RWPE2 (cell line): ENCODE measurements at regions not wholly inside any gene's neighbourhood (a gene's known extent, or its start where the extent isn't known, plus 50 kb on each side); places are given as distances from the start of the nearest gene placed in this dataset.

Experiments
- ATAC-seq: fragments of 200-7000 bp; cut with Tn5 transposase; 3 replicates; pipeline ENCODE4 v1.9.1; 2021; ENCODE audit warnings: low read depth
- DNase-seq: peaks from one replicate; pipeline ENCODE4 v3.0.0-alpha.2; 2020; ENCODE audit warnings: low spot score
- H3K27ac ChIP-seq: fragments of 450-650 bp; 2 replicates; pipeline ENCODE4 v1.5.1; 2017; ENCODE audit warnings: mild to moderate bottlenecking; ENCODE audit not compliant: poor library complexity, severe bottlenecking
- H3K27me3 ChIP-seq: fragments of 250-450 bp; sonication (Bioruptor Pico); 2 replicates; pipeline ENCODE4 v1.5.1; 2021; ENCODE audit warnings: mild to moderate bottlenecking, moderate library complexity; ENCODE audit not compliant: insufficient read depth, poor library complexity, severe bottlenecking
- H3K36me3 ChIP-seq: fragments of 250-450 bp; sonication (Bioruptor Pico); 2 replicates; pipeline ENCODE4 v1.5.1; 2020; ENCODE audit warnings: low read depth, mild to moderate bottlenecking, moderate library complexity
- H3K4me1 ChIP-seq: fragments of 250-450 bp; sonication (Bioruptor Pico); 2 replicates; pipeline ENCODE4 v1.5.1; 2021; ENCODE audit warnings: mild to moderate bottlenecking, moderate library complexity; ENCODE audit not compliant: insufficient read depth, poor library complexity, severe bottlenecking
- H3K4me3 ChIP-seq: fragments of 250-450 bp; sonication (Bioruptor Pico); 2 replicates; pipeline ENCODE4 v1.5.1; 2021; ENCODE audit warnings: mild to moderate bottlenecking, moderate library complexity; ENCODE audit not compliant: severe bottlenecking
- H3K9me3 ChIP-seq: fragments of 250-450 bp; sonication (Bioruptor Pico); 2 replicates; pipeline ENCODE4 v1.5.1; 2021; ENCODE audit warnings: mild to moderate bottlenecking, moderate library complexity; ENCODE audit not compliant: severe bottlenecking
- TF ChIP-seq, protein P1 (sequence below): fragments of 450-650 bp; IDR thresholded peaks from one replicate; pipeline ENCODE4 v1.5.1; 2017; ENCODE audit warnings: mild to moderate bottlenecking, moderate library complexity; ENCODE audit not compliant: poor library complexity, severe bottlenecking

DNA sequence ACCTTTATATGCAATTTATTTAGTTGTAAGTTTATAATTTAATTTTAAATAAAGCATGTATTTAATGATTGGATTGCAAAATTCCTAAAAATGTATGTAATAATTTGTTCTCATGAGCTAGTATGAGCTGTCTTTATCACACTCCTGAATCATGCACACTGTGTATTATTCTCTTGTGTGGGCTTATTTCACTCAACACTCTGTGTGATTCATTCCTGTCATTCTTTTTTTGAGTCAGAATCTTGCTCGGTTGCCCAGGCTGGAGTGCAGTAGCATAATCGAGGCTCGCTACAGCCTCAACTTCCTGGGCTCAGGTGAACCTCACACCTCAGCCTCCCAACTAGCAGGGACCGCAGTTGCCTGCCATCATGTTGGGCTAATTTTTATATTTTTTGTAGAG lies 123.1 kb upstream of the SLC34A2 start:
- no peaks in the 10 kb centered on the region for H3K36me3 ChIP-seq
- no peak overlapping the region for H3K27ac ChIP-seq
- DNase-seq (no peak), ATAC-seq (no peak)
- no peaks in the 10 kb centered on the region for H3K9me3 ChIP-seq
- no peaks in the 10 kb centered on the region for H3K4me1 ChIP-seq
- TF ChIP-seq, protein P1, sequence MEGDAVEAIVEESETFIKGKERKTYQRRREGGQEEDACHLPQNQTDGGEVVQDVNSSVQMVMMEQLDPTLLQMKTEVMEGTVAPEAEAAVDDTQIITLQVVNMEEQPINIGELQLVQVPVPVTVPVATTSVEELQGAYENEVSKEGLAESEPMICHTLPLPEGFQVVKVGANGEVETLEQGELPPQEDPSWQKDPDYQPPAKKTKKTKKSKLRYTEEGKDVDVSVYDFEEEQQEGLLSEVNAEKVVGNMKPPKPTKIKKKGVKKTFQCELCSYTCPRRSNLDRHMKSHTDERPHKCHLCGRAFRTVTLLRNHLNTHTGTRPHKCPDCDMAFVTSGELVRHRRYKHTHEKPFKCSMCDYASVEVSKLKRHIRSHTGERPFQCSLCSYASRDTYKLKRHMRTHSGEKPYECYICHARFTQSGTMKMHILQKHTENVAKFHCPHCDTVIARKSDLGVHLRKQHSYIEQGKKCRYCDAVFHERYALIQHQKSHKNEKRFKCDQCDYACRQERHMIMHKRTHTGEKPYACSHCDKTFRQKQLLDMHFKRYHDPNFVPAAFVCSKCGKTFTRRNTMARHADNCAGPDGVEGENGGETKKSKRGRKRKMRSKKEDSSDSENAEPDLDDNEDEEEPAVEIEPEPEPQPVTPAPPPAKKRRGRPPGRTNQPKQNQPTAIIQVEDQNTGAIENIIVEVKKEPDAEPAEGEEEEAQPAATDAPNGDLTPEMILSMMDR: no peak
- no peaks in the 10 kb centered on the region for H3K27me3 ChIP-seq
- H3K4me3 ChIP-seq: no peak overlapping the region

DNA sequence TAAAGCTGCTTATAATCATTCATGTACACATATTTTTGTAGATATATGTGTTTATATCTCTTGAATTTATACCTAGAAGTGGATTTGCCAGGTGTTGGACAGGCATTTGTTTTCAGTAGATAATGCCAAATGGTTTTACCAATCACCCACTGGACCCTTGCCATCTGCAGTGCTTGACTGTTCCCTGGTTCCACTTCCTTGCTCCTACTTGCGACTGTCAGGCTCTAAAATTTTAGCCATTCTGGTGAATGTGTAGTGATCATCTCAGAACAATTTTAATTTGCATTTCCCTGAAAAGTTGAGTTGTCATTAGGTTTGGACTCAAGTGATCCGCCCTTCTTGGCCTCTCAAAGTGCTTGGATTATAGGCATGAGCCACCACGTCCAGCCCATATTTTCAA lies 122.4 kb upstream of the SLC34A2 start:
- no peaks in the 10 kb centered on the region for H3K36me3 ChIP-seq
- TF ChIP-seq, protein P1: no peak
- H3K9me3 ChIP-seq: no peaks in the 10 kb centered on the region
- no peak for ATAC-seq
- no peak for DNase-seq
- no peaks in the 10 kb centered on the region for H3K27me3 ChIP-seq
- H3K27ac ChIP-seq: no peak overlapping the region
- H3K4me1 ChIP-seq: no peaks in the 10 kb centered on the region
- no peak overlapping the region for H3K4me3 ChIP-seq

DNA sequence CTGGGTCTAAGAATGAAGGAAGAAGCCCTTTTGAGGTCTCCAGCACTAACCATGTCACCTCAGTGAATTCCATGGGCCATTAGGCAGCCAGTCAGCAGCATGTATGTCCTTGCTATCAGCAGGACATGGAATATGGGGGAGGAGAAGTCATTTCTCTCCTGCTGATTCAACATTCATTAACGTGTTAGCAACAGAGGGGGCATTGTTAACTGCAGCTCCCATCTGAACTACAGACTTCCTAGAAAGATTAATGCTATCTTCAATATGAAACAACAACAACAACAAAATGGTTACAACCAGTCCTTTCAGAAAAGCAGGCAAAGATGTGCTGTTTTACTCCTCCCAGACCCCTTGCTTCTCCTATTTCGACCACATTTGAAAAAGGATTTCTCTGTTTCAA lies 120.4 kb upstream of the SLC34A2 start:
- H3K27me3 ChIP-seq: no peaks in the 10 kb centered on the region
- no peaks in the 10 kb centered on the region for H3K36me3 ChIP-seq
- no peaks in the 10 kb centered on the region for H3K9me3 ChIP-seq
- TF ChIP-seq, protein P1: no peak
- H3K27ac ChIP-seq: no peak overlapping the region
- H3K4me3 ChIP-seq: no peak overlapping the region
- H3K4me1 ChIP-seq: no peaks in the 10 kb centered on the region
- no peak for DNase-seq
- ATAC-seq: no peak

DNA sequence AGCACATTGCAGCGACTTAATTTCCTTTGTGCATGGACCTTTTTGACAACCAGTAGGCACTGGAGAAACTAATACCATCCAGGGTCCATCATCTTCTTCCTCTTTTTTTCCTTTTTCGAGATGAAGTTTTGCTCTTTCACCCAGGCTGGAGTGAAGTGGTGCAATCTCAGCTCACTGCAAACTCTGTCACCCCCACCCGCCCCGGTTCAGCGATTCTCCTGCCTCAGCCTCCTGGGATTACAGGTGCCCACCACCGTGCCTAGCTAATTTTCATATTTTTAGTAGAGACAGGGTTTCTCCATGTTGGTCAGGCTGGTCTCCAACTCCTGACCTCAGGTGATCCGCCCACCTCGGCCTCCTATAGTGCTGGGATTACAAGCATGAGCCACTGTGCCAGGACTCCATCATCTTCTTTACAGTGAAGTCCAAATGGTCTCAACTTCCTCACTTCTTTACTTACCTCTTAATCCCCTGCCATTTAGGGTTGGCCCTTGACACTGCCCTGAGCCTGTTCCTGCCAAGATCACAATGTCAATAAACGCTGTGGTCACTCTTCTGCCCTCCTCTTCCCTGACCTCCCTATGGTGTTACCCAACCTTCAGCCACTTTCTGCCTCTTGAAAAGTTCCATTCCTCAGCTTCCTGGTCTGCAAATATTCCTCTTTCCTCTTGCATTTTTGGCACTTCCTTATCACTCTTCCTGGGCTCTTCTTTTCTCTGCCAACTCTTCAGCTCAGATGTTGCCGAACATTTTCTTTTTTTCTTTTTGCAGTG lies 119.8 kb upstream of the SLC34A2 start:
- Histone ChIP-seq H3K27ac (no peak overlapping the region), H3K27me3 (no peaks in the 10 kb centered on the region), H3K4me3 (no peak overlapping the region), H3K36me3 (no peaks in the 10 kb centered on the region), H3K9me3 (no peaks in the 10 kb centered on the region), H3K4me1 (no peaks in the 10 kb centered on the region)
- ATAC-seq: no peak
- TF ChIP-seq, protein P1: no peak
- no peak for DNase-seq

DNA sequence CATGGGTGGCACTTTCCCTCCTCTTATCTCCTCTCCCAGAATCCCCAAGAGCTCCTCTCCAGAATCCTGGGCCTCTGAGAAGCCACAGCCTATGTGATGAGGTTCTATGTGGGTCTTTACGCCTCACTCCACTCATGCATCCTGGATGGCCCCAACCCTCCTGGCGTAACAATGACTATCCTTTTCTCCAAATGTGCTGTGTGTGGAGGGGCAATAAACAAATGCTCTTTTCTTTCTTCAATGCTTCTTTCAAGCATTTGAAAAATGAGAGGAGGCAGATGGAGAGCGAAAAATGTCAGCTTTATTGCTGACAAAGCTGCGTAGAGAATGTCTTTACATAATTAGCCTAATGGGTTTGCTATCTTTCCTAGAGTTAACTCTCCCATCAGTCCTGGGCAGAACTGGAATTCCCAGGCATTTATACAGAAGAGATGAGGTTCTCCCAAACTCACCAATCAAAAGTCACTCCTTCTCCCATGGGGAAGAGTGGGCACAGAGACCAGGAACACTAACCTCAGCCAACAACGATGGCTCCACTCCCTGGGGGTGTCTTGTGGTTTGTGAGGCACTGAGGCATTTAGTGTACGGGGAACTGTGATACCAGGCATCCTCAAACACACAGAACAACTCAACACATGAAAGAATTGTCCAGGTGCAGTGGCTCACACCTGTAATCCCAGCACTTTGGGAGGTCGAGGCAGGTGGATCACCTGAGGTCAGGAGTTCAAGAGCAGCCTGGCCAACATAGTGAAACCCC lies 118.9 kb upstream of the SLC34A2 start:
- Histone ChIP-seq H3K27ac (no peak overlapping the region), H3K4me3 (no peak overlapping the region), H3K36me3 (no peaks in the 10 kb centered on the region), H3K27me3 (no peaks in the 10 kb centered on the region), H3K9me3 (no peaks in the 10 kb centered on the region), H3K4me1 (no peaks in the 10 kb centered on the region)
- TF ChIP-seq, protein P1: no peak
- DNase-seq: no peak
- ATAC-seq: no peak
